ENCODE measurements at regions not wholly inside any gene's neighbourhood (a gene's known extent, or its start where the extent isn't known, plus 50 kb on each side); places are given as distances from the start of the nearest gene placed in this dataset.

DNA sequence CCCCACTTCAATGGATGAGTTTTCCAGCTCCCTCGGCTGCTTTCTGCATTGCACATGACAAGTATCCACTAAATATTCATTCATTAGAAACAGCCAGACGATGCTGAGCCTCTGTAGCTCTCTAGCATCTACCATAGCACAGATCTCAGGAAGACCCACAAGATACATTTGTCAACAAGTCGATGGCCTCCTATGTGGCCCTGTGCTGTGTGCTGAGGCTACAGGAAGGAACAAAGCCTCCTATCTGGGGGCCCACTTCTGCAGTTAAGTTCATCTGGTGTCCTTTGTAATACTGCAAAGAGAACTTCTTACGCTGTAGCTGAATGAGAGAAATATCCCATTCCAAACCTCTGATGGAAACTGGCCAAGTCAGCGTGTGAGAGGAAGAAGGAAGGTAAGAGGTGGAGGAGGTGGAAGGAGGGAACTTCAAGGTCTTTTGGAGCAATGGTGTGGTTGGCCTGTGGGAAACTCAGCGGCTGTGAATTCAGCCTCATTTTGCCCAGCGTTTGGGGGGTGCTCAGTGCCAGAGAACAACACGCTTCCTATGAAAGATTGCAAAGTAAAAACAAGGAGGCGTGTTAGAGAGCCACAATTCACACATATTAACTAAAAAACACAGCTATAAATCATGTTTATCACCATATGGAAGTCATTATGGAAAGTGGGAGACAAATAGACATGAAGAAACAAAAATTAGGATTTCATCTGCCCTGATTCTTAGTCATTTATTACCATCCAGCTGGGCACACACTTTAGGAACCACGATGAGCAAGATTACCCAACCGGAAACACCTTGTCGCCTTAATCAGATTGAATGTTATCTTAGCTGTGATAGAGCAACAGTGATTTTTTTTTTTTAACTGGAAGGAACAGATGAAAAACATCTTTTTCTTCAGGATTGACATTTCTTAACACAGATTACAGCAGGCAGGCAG, 62.2 kb upstream of the USP6NL start:
- Histone ChIP-seq H3K4me3 (ENCODE audit: low read length) (no peak overlapping the region), H3K27ac (ENCODE audit: low read length) (no peak overlapping the region), H3K9me3 (ENCODE audit: control insufficient read depth, insufficient read depth, low read length) (no peaks in the 10 kb centered on the region), H3K27me3 (ENCODE audit: control insufficient read depth, insufficient read depth, low read length) (no peaks in the 10 kb centered on the region), H3K36me3 (ENCODE audit: control insufficient read depth, insufficient read depth, low read length) (no peaks in the 10 kb centered on the region), H3K4me1 (ENCODE audit: control insufficient read depth, insufficient read depth, low read length) (peaks cover 19% of the 10 kb centered on the region)
- ATAC-seq (no peak), DNase-seq (no peak)
- WGBS (ENCODE audit: insufficient coverage) = 31% methylated on average over 11 of the region's 12 CpGs
- H3K9me3 Mint-ChIP-seq = no peaks in the 10 kb centered on the region
- peaks cover 0 to 8% of the 10 kb centered on the region in 2 donors for H3K4me1 Mint-ChIP-seq
- no peaks in the 10 kb centered on the region for H3K36me3 Mint-ChIP-seq
- H3K27ac Mint-ChIP-seq = no peak overlapping the region
- peaks cover 0 to 12% of the 10 kb centered on the region in 2 donors for H3K27me3 Mint-ChIP-seq (ENCODE audit: low read depth in 2 of 2)
- no peak for TF ChIP-seq CTCF (IDR thresholded peaks at IDR 0.05)
- intact Hi-C loops (cut with micrococcal nuclease) = no loop called here
- no peak overlapping the region for H3K4me3 Mint-ChIP-seq

- WGBS (ENCODE audit: insufficient coverage) = 96% methylated on average over 9 of the region's 9 CpGs
- no peak for TF ChIP-seq CTCF (IDR thresholded peaks at IDR 0.05)
- Histone ChIP-seq H3K27me3 (ENCODE audit: control insufficient read depth, insufficient read depth, low read length) (no peaks in the 10 kb centered on the region), H3K4me1 (ENCODE audit: control insufficient read depth, insufficient read depth, low read length) (peaks cover 25% of the 10 kb centered on the region), H3K9me3 (ENCODE audit: control insufficient read depth, insufficient read depth, low read length) (no peaks in the 10 kb centered on the region), H3K27ac (ENCODE audit: low read length) (no peak overlapping the region), H3K36me3 (ENCODE audit: control insufficient read depth, insufficient read depth, low read length) (no peaks in the 10 kb centered on the region), H3K4me3 (ENCODE audit: low read length) (no peak overlapping the region)
- Mint-ChIP-seq H3K36me3 (no peaks in the 10 kb centered on the region), H3K27ac (no peak overlapping the region), H3K4me3 (no peak overlapping the region), H3K9me3 (no peaks in the 10 kb centered on the region), H3K4me1 (peaks cover 0 to 8% of the 10 kb centered on the region in 2 donors), H3K27me3 (ENCODE audit: low read depth in 2 of 2) (peaks cover 0 to 12% of the 10 kb centered on the region in 2 donors)
- DNase-seq = no peak
- ATAC-seq = no peak
- intact Hi-C loops (cut with micrococcal nuclease) = no loop called here
Observed at GRCh38 chr10:11672836-11673235, 61.4 kb upstream of the USP6NL start.

DNA sequence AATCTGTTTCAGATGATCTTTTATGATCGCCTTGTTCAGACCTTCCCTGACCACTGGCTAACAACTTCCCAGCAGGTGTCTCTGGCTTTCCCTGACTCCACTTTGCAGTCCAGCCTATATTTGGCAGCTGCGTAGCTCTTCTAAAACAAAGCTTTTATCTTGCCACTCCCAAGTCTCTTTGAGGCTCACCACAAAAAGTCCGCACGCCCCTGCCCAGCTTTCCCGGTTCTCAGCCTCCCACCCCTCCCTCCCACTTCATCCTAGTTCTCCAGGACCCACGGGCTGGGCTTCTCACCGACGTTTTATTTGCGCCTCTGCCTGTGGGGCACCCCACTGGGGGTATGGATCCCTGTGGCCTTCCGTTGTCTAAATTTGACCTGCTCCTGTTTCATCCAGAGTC, 58.9 kb upstream of the USP6NL start:
- Histone ChIP-seq H3K9me3 (ENCODE audit: control insufficient read depth, insufficient read depth, low read length) (no peaks in the 10 kb centered on the region), H3K4me3 (ENCODE audit: low read length) (no peak overlapping the region), H3K4me1 (ENCODE audit: control insufficient read depth, insufficient read depth, low read length) (peaks cover 25% of the 10 kb centered on the region), H3K27me3 (ENCODE audit: control insufficient read depth, insufficient read depth, low read length) (no peaks in the 10 kb centered on the region), H3K36me3 (ENCODE audit: control insufficient read depth, insufficient read depth, low read length) (no peaks in the 10 kb centered on the region), H3K27ac (ENCODE audit: low read length) (no peak overlapping the region)
- 84% methylated on average over 10 of the region's 10 CpGs for WGBS (ENCODE audit: insufficient coverage)
- Mint-ChIP-seq H3K4me1 (peaks cover 0 to 8% of the 10 kb centered on the region in 2 donors), H3K9me3 (no peaks in the 10 kb centered on the region), H3K27ac (no peak overlapping the region), H3K4me3 (no peak overlapping the region), H3K27me3 (ENCODE audit: low read depth in 2 of 2) (peaks cover 0 to 7% of the 10 kb centered on the region in 2 donors), H3K36me3 (no peaks in the 10 kb centered on the region)
- DNase-seq (no peak), ATAC-seq (no peak)
- no peak for TF ChIP-seq CTCF (IDR thresholded peaks at IDR 0.05)
- intact Hi-C loops (cut with micrococcal nuclease) = no loop called here

All from natural killer cell (primary cell).